ENCODE measurements at regions not wholly inside any gene's neighbourhood (a gene's known extent, or its start where the extent isn't known, plus 50 kb on each side); places are given as distances from the start of the nearest gene placed in this dataset.

DNA sequence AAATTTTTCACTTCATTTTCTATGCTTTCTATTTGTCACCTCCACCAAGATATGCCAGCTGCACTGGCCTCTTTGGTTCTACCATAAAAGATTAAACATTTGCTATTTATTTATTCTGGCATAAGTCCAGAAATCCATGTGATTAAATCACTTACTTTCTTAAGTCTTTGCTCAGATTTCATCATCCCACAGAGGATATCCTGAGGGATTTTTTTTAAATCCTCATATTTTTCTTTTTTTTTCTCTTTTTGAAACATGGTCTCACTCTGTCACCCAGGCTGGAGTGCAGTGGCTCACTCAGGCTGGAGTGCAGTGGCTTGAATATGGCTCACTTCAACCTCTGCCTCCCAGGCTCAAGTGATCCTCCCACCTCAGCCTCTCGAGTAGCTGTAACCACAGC lies 645.4 kb upstream of the ATXN7L3B start:
- TF ChIP-seq, protein P1, sequence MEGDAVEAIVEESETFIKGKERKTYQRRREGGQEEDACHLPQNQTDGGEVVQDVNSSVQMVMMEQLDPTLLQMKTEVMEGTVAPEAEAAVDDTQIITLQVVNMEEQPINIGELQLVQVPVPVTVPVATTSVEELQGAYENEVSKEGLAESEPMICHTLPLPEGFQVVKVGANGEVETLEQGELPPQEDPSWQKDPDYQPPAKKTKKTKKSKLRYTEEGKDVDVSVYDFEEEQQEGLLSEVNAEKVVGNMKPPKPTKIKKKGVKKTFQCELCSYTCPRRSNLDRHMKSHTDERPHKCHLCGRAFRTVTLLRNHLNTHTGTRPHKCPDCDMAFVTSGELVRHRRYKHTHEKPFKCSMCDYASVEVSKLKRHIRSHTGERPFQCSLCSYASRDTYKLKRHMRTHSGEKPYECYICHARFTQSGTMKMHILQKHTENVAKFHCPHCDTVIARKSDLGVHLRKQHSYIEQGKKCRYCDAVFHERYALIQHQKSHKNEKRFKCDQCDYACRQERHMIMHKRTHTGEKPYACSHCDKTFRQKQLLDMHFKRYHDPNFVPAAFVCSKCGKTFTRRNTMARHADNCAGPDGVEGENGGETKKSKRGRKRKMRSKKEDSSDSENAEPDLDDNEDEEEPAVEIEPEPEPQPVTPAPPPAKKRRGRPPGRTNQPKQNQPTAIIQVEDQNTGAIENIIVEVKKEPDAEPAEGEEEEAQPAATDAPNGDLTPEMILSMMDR (IDR thresholded peaks at IDR 0.05), result no peak
- no peak for TF ChIP-seq POLR2A (IDR thresholded peaks at IDR 0.05)
